HepG2 (cell line): ENCODE measurements at regions not wholly inside any gene's neighbourhood (a gene's known extent, or its start where the extent isn't known, plus 50 kb on each side); places are given as distances from the start of the nearest gene placed in this dataset.

Experiments used
- IRX3 ChIP-seq: sonication (generic); formaldehyde crosslinking; IDR thresholded peaks from 2 replicates; pipeline ENCODE4 v1.8.1; 2023; ENCODE audit warnings: mild to moderate bottlenecking, low read depth, missing genetic modification reagents, borderline replicate concordance
- NCOA2 ChIP-seq: sonication (generic); formaldehyde crosslinking; IDR thresholded peaks from 2 replicates; pipeline ENCODE4 v1.8.0; 2022; ENCODE audit warnings: inconsistent platforms
- TGIF2 ChIP-seq: IDR thresholded peaks from 2 replicates; pipeline ENCODE4 v1.6.1; 2016; ENCODE audit warnings: control low read depth, missing compliant biosample characterization
- ZNF207 ChIP-seq: fragments of 450-650 bp; IDR thresholded peaks from 2 replicates; pipeline ENCODE4 v1.6.1; 2016; ENCODE audit warnings: antibody characterized with exemption, borderline replicate concordance
- ZNF274 ChIP-seq: sonication (generic); formaldehyde crosslinking; IDR thresholded peaks from 2 replicates; pipeline ENCODE4 v1.5.1; 2020; ENCODE audit warnings: mild to moderate bottlenecking, missing genetic modification reagents
- ZNF572 ChIP-seq: sonication (generic); formaldehyde crosslinking; IDR thresholded peaks from 2 replicates; pipeline ENCODE4 v1.5.1; 2020; ENCODE audit warnings: mild to moderate bottlenecking, missing genetic modification reagents
- ZNF619 ChIP-seq: sonication (generic); formaldehyde crosslinking; IDR thresholded peaks from 2 replicates; pipeline ENCODE4 v1.4.0; 2020; ENCODE audit warnings: mild to moderate bottlenecking, missing genetic modification reagents
- ZNF772 ChIP-seq: sonication (generic); formaldehyde crosslinking; IDR thresholded peaks from 2 replicates; pipeline ENCODE4 v1.5.0; 2020; ENCODE audit warnings: mild to moderate bottlenecking, missing genetic modification reagents
- TF ChIP-seq, protein P1 (sequence below): sonication (generic); formaldehyde crosslinking; IDR thresholded peaks from 2 replicates; pipeline ENCODE4 v1.8.0; 2022; ENCODE audit warnings: mild to moderate bottlenecking, missing genetic modification reagents, borderline replicate concordance
- TF ChIP-seq, protein P2 (sequence below): sonication (generic); formaldehyde crosslinking; IDR thresholded peaks from 2 replicates; pipeline ENCODE4 v1.8.1; 2023; ENCODE audit warnings: mild to moderate bottlenecking, missing genetic modification reagents
- TF ChIP-seq, protein P3 (sequence below): IDR thresholded peaks from 2 replicates; pipeline ENCODE4 v1.6.1; 2018; ENCODE audit warnings: missing genetic modification reagents, mild to moderate bottlenecking, missing compliant biosample characterization
- TF ChIP-seq, protein P4 (sequence below): sonication (generic); formaldehyde crosslinking; IDR thresholded peaks from 2 replicates; pipeline ENCODE4 v1.4.0; 2020; ENCODE audit warnings: missing genetic modification reagents, borderline replicate concordance
- TF ChIP-seq, protein P5 (sequence below): IDR thresholded peaks from 2 replicates; pipeline ENCODE4 v1.4.0; 2020; ENCODE audit warnings: mild to moderate bottlenecking, missing genetic modification reagents
- TF ChIP-seq, protein P6 (sequence below): sonication (generic); formaldehyde crosslinking; conservative IDR thresholded peaks from 2 replicates; pipeline ENCODE4 v1.8.1; 2023; ENCODE audit warnings: missing genetic modification reagents

DNA sequence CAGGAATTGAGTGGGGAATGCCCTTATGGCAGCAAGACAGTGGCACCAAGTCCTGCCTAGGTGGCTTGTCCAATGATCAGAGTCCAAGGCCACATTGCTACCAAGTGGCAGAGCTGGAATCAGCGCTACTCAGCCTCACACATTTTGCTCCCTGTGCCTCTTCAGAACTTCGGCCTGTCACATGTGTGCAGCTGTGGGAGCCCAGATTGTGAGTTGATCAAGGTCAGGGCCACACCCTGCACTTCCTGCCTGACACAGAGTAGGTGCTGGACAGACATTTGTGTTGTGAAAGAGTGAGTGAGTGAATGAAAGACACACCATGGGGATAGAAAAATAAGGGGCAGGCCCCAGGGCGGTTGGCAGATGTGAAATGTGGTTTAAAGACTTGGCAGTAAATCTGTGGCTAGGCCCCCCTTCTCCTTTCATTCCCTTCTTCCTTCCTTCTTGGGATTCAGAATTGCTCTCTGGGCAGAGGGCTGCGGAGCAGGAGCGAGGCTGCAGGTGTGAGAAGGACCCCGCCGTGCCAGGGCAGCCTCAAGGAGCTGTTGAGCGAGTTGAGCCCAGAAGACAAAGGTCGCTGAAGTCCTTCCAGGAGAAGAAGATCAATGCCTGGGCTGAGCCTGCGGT lies 83.5 kb downstream of the SLC25A47 start (continued):
- TF ChIP-seq ZNF619 (no peak), NCOA2 (CRISPR knock-in tag) (peak; percentile 63), ZNF572 (CRISPR knock-in tag) (no peak), ZNF274 (no peak), IRX3 (no peak), ZNF772 (peak; percentile 69; the same call in 1 of the 2 replicates), TGIF2 (CRISPR knock-in tag) (0 out of 2 replicates have a peak, but pooled peaks have one; percentile 33), ZNF207 (no peak)
- TF ChIP-seq, protein P1, sequence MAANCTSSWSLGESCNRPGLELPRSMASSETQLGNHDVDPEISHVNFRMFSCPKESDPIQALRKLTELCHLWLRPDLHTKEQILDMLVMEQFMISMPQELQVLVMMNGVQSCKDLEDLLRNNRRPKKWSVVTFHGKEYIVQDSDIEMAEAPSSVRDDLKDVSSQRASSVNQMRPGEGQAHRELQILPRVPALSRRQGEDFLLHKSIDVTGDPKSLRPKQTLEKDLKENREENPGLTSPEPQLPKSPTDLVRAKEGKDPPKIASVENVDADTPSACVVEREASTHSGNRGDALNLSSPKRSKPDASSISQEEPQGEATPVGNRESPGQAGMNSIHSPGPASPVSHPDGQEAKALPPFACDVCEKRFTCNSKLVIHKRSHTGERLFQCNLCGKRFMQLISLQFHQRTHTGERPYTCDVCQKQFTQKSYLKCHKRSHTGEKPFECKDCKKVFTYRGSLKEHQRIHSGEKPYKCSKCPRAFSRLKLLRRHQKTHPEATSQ (CRISPR knock-in tag) = no peak
- TF ChIP-seq, protein P2, sequence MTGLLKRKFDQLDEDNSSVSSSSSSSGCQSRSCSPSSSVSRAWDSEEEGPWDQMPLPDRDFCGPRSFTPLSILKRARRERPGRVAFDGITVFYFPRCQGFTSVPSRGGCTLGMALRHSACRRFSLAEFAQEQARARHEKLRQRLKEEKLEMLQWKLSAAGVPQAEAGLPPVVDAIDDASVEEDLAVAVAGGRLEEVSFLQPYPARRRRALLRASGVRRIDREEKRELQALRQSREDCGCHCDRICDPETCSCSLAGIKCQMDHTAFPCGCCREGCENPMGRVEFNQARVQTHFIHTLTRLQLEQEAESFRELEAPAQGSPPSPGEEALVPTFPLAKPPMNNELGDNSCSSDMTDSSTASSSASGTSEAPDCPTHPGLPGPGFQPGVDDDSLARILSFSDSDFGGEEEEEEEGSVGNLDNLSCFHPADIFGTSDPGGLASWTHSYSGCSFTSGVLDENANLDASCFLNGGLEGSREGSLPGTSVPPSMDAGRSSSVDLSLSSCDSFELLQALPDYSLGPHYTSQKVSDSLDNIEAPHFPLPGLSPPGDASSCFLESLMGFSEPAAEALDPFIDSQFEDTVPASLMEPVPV (CRISPR knock-in tag) = no peak
- TF ChIP-seq, protein P3, sequence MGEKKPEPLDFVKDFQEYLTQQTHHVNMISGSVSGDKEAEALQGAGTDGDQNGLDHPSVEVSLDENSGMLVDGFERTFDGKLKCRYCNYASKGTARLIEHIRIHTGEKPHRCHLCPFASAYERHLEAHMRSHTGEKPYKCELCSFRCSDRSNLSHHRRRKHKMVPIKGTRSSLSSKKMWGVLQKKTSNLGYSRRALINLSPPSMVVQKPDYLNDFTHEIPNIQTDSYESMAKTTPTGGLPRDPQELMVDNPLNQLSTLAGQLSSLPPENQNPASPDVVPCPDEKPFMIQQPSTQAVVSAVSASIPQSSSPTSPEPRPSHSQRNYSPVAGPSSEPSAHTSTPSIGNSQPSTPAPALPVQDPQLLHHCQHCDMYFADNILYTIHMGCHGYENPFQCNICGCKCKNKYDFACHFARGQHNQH (CRISPR knock-in tag) = peak; percentile 34; the same call in 1 of the 2 replicates
- TF ChIP-seq, protein P4, sequence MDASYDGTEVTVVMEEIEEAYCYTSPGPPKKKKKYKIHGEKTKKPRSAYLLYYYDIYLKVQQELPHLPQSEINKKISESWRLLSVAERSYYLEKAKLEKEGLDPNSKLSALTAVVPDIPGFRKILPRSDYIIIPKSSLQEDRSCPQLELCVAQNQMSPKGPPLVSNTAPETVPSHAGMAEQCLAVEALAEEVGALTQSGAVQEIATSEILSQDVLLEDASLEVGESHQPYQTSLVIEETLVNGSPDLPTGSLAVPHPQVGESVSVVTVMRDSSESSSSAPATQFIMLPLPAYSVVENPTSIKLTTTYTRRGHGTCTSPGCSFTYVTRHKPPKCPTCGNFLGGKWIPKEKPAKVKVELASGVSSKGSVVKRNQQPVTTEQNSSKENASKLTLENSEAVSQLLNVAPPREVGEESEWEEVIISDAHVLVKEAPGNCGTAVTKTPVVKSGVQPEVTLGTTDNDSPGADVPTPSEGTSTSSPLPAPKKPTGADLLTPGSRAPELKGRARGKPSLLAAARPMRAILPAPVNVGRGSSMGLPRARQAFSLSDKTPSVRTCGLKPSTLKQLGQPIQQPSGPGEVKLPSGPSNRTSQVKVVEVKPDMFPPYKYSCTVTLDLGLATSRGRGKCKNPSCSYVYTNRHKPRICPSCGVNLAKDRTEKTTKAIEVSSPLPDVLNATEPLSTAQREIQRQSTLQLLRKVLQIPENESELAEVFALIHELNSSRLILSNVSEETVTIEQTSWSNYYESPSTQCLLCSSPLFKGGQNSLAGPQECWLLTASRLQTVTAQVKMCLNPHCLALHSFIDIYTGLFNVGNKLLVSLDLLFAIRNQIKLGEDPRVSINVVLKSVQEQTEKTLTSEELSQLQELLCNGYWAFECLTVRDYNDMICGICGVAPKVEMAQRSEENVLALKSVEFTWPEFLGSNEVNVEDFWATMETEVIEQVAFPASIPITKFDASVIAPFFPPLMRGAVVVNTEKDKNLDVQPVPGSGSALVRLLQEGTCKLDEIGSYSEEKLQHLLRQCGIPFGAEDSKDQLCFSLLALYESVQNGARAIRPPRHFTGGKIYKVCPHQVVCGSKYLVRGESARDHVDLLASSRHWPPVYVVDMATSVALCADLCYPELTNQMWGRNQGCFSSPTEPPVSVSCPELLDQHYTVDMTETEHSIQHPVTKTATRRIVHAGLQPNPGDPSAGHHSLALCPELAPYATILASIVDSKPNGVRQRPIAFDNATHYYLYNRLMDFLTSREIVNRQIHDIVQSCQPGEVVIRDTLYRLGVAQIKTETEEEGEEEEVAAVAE (CRISPR knock-in tag) = no peak
- TF ChIP-seq, protein P5, sequence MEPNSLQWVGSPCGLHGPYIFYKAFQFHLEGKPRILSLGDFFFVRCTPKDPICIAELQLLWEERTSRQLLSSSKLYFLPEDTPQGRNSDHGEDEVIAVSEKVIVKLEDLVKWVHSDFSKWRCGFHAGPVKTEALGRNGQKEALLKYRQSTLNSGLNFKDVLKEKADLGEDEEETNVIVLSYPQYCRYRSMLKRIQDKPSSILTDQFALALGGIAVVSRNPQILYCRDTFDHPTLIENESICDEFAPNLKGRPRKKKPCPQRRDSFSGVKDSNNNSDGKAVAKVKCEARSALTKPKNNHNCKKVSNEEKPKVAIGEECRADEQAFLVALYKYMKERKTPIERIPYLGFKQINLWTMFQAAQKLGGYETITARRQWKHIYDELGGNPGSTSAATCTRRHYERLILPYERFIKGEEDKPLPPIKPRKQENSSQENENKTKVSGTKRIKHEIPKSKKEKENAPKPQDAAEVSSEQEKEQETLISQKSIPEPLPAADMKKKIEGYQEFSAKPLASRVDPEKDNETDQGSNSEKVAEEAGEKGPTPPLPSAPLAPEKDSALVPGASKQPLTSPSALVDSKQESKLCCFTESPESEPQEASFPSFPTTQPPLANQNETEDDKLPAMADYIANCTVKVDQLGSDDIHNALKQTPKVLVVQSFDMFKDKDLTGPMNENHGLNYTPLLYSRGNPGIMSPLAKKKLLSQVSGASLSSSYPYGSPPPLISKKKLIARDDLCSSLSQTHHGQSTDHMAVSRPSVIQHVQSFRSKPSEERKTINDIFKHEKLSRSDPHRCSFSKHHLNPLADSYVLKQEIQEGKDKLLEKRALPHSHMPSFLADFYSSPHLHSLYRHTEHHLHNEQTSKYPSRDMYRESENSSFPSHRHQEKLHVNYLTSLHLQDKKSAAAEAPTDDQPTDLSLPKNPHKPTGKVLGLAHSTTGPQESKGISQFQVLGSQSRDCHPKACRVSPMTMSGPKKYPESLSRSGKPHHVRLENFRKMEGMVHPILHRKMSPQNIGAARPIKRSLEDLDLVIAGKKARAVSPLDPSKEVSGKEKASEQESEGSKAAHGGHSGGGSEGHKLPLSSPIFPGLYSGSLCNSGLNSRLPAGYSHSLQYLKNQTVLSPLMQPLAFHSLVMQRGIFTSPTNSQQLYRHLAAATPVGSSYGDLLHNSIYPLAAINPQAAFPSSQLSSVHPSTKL (CRISPR knock-in tag) = peak; percentile 78
- TF ChIP-seq, protein P6, sequence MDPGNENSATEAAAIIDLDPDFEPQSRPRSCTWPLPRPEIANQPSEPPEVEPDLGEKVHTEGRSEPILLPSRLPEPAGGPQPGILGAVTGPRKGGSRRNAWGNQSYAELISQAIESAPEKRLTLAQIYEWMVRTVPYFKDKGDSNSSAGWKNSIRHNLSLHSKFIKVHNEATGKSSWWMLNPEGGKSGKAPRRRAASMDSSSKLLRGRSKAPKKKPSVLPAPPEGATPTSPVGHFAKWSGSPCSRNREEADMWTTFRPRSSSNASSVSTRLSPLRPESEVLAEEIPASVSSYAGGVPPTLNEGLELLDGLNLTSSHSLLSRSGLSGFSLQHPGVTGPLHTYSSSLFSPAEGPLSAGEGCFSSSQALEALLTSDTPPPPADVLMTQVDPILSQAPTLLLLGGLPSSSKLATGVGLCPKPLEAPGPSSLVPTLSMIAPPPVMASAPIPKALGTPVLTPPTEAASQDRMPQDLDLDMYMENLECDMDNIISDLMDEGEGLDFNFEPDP = no peak
